Erythroblast (primary cell): ENCODE measurements at regions not wholly inside any gene's neighbourhood (a gene's known extent, or its start where the extent isn't known, plus 50 kb on each side); places are given as distances from the start of the nearest gene placed in this dataset.

ENCODE experiments used
- DNase-seq, 2 experiments: peaks; one replicate each; lab custom pipeline; 2025; lab: John Stamatoyannopoulos, UW
- GATA1 ChIP-seq: IDR thresholded peaks from 2 replicates; pipeline ENCODE4 v1.6.1; 2011; ENCODE audit warnings: low read depth, mild to moderate bottlenecking, control low read depth, low read length, moderate library complexity
- POLR2A ChIP-seq: IDR thresholded peaks from 2 replicates; pipeline ENCODE4 v1.6.1; 2011; ENCODE audit warnings: mild to moderate bottlenecking, low read length

- TF ChIP-seq POLR2A (no peak), GATA1 (no peak)
These were observed 122.2 kb downstream of the NPY start for GRCh38 chr7:24406053-24406788.

DNA sequence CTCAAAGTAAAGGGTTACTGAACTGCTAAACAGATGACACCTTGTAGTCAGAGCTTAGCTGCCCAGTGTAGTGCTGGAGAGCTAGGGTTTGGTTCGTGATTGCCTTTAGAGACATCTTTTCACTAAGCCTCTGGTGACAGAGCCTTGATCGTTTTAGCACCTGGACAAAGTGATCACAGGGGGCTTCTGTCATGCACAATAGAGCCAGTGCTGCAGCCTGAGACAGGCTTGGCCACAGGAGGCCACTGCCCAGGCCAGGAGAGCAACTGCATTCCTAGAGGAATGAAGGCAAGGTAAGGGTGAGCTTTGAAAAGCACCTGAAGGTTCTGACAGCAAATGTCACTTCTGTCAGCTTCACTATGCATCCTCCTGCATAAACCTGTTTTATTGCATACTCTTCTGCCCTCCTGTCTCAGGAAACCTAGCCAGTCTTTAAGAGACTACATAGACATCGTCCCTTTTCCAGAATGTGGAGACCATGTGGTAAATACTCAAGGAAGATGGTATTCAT lies 122.9 kb downstream of the NPY start:
- DNase-seq: no peak
- no peak for TF ChIP-seq GATA1

More at GRCh38 chr7:24406053-24406788, 122.2 kb downstream of the NPY start:
- no peak for DNase-seq

DNA sequence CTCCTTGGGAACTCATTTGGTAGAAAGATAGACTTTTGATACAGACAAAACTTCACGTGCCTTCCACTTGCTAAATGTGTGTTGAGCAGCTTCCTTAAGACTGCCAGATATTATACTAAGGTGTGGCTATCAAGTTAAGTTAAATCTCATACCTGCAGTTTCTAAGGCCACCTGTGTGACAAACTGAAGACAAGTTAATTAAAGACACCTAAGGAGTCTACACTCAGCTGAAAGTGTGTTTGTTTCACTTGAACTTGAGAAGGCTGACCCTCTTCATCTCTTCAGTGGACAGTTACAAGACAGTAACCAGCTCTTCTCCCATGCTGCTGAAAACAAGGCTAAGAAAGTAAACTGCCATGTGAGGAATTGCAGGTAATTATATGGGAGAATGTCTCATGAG lies 124.0 kb downstream of the NPY start:
- no peak for DNase-seq
- TF ChIP-seq POLR2A: no peak
- TF ChIP-seq GATA1: no peak

GRCh38 chr7:24408798-24409430 lies 124.9 kb downstream of the NPY start:
- DNase-seq: no peak
- TF ChIP-seq GATA1 (no peak), POLR2A (no peak)

DNA sequence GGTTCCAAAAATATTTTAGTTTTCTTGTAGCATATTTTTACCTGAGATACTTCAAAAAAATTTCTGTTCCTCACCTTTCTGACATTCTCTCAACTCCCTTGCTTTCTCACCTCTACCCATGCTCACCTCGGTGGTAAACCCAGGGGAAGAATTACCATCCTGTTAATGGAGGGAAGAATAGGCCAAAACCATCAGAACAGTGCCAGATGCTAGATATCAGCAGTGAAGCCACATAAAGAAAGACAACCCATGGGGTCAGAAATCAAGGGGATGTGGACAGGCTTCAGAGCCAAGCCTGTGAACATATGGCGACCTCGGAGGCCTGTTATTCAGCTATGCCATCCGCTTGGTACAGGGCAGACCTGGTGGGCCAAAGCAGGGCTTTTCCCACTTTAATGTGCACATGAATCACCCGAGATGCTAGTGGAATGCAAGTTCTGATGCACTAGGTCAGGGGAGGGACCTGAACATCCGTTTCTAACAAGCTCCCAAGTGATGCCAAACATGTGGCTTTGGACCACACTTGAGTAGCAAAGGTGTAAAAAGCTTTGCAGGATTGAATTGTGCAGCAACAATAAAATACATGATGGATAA lies 125.5 kb downstream of the NPY start:
- DNase-seq: no peak
- no peak for TF ChIP-seq POLR2A
- no peak for TF ChIP-seq GATA1

DNA sequence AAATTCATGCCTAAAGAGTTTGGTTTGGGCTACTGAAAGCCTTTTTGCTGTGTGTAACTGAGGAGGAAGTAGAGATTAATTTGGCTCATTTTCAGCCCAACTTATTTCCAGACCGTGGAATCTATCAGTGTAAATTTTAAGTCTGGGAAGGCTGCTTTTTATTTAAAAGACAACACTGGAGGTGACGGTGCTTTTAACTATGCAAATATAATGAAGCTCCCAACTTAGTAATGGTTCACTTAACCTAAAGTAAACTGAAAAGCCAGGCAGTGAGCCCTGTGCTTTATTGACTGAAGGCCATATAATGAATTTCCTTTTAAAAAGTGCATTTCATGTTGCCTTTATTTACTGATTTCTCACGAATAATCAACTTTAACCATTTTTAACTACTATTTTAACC lies 127.2 kb downstream of the NPY start:
- no peak for TF ChIP-seq GATA1
- TF ChIP-seq POLR2A: no peak
- DNase-seq: no peak

- no peak for TF ChIP-seq GATA1
- no peak for TF ChIP-seq POLR2A
These were observed 133.6 kb downstream of the NPY start for GRCh38 chr7:24417526-24418120.

GRCh38 chr7:24419077-24419476 lies 135.1 kb downstream of the NPY start:
- peak in 1 of 2 experiments; percentile 12 for DNase-seq
- TF ChIP-seq POLR2A (no peak), GATA1 (no peak)

More at GRCh38 chr7:24417526-24418120, 133.6 kb downstream of the NPY start:
- DNase-seq: no peak

GRCh38 chr7:24419511-24419910 lies 135.5 kb downstream of the NPY start:
- no peak for TF ChIP-seq GATA1
- TF ChIP-seq POLR2A: no peak
- DNase-seq: no peak

- no peak for DNase-seq
- TF ChIP-seq POLR2A (no peak), GATA1 (no peak)
These were observed 138.5 kb downstream of the NPY start for GRCh38 chr7:24422441-24423010.

- TF ChIP-seq GATA1 (no peak), POLR2A (no peak)
- DNase-seq: no peak
These were observed 141.7 kb downstream of the NPY start for GRCh38 chr7:24425664-24426063.

- DNase-seq: no peak
- TF ChIP-seq POLR2A (no peak), GATA1 (no peak)
These were observed 143.1 kb downstream of the NPY start for GRCh38 chr7:24427048-24427447.

GRCh38 chr7:24428676-24429075 lies 144.6 kb upstream of the PALS2 start:
- DNase-seq: no peak
- TF ChIP-seq POLR2A (no peak), GATA1 (no peak)
